ENCODE measurements at regions not wholly inside any gene's neighbourhood (a gene's known extent, or its start where the extent isn't known, plus 50 kb on each side); places are given as distances from the start of the nearest gene placed in this dataset.

- no peak for TF ChIP-seq EP300 (IDR thresholded peaks at IDR 0.05)
- 39 to 43% methylated on average over 2 of the region's 2 CpGs for WGBS, 2 donors (ENCODE audit: low coverage in 1 of 2)
Measured at GRCh38 chr2:16015903-16016265, 75.5 kb downstream of the MYCN start.

GRCh38 chr2:16015210-16015902, 75.0 kb downstream of the MYCN start:
- TF ChIP-seq POLR2AphosphoS5 (IDR thresholded peaks at IDR 0.05): no peak
- TF ChIP-seq POLR2A (IDR thresholded peaks at IDR 0.05): no peak
- no peak for TF ChIP-seq CTCF (IDR thresholded peaks at IDR 0.05)
- no peak for TF ChIP-seq EP300 (IDR thresholded peaks at IDR 0.05)
- Histone ChIP-seq H3K27ac (no peak overlapping the region), H3K9me3 (no peaks in the 10 kb centered on the region), H3K27me3 (peaks cover 74% of the 10 kb centered on the region), H3K4me1 (peaks cover 0 to 15% (median 2%) of the 10 kb centered on the region in 3 donors), H3K36me3 (no peaks in the 10 kb centered on the region), H3K4me3 (no peak overlapping the region)
- WGBS, 2 donors (ENCODE audit: low coverage in 1 of 2): 42 to 46% methylated on average over 4 to 7 of the region's 15 CpGs
- ATAC-seq: no peak

More at GRCh38 chr2:16015903-16016265, 75.5 kb downstream of the MYCN start:
- H3K27ac ChIP-seq: no peak overlapping the region
- H3K9me3 ChIP-seq: no peaks in the 10 kb centered on the region
- H3K4me3 ChIP-seq: no peak overlapping the region
- peaks cover 0 to 15% (median 2%) of the 10 kb centered on the region in 3 donors for H3K4me1 ChIP-seq
- no peaks in the 10 kb centered on the region for H3K36me3 ChIP-seq
- peaks cover 74% of the 10 kb centered on the region for H3K27me3 ChIP-seq
- ATAC-seq: no peak

- 80 to 92% methylated on average over 2 to 3 of the region's 3 CpGs for WGBS, 2 donors (ENCODE audit: low coverage in 1 of 2)
- ATAC-seq: no peak
Measured at GRCh38 chr2:16014802-16015201, 74.5 kb downstream of the MYCN start.

GRCh38 chr2:16014041-16014787, 73.9 kb downstream of the MYCN start:
- ATAC-seq: no peak
- Histone ChIP-seq H3K36me3 (no peaks in the 10 kb centered on the region), H3K4me1 (peaks cover 0 to 15% (median 2%) of the 10 kb centered on the region in 3 donors), H3K4me3 (no peak overlapping the region), H3K27me3 (peaks cover 82% of the 10 kb centered on the region), H3K9me3 (no peaks in the 10 kb centered on the region), H3K27ac (no peak overlapping the region)
- 3 to 27% methylated on average over 6 to 20 of the region's 32 CpGs for WGBS, 2 donors (ENCODE audit: low coverage in 1 of 2)
- no peak for TF ChIP-seq CTCF (IDR thresholded peaks at IDR 0.05)
- no peak for TF ChIP-seq POLR2AphosphoS5 (IDR thresholded peaks at IDR 0.05)
- TF ChIP-seq EP300 (IDR thresholded peaks at IDR 0.05): no peak

More at GRCh38 chr2:16014802-16015201, 74.5 kb downstream of the MYCN start:
- H3K36me3 ChIP-seq: no peaks in the 10 kb centered on the region
- H3K27me3 ChIP-seq: peaks cover 78% of the 10 kb centered on the region
- H3K9me3 ChIP-seq: no peaks in the 10 kb centered on the region
- TF ChIP-seq POLR2AphosphoS5 (IDR thresholded peaks at IDR 0.05) (no peak), CTCF (IDR thresholded peaks at IDR 0.05) (no peak), EP300 (IDR thresholded peaks at IDR 0.05) (no peak), POLR2A (IDR thresholded peaks at IDR 0.05) (no peak)
- H3K4me3 ChIP-seq: no peak overlapping the region
- H3K27ac ChIP-seq: no peak overlapping the region
- H3K4me1 ChIP-seq: peaks cover 0 to 15% (median 2%) of the 10 kb centered on the region in 3 donors

- Histone ChIP-seq H3K36me3 (no peaks in the 10 kb centered on the region), H3K4me1 (peaks cover 0 to 15% (median 2%) of the 10 kb centered on the region in 3 donors), H3K27me3 (peaks cover 83% of the 10 kb centered on the region), H3K9me3 (no peaks in the 10 kb centered on the region), H3K4me3 (no peak overlapping the region), H3K27ac (no peak overlapping the region)
- TF ChIP-seq POLR2A (IDR thresholded peaks at IDR 0.05) (no peak), POLR2AphosphoS5 (IDR thresholded peaks at IDR 0.05) (no peak), CTCF (IDR thresholded peaks at IDR 0.05) (no peak), EP300 (IDR thresholded peaks at IDR 0.05) (no peak)
- no peak for ATAC-seq
- WGBS, 2 donors (ENCODE audit: low coverage in 1 of 2): 9 to 40% methylated on average over 1 to 16 of the region's 20 CpGs
Measured at GRCh38 chr2:16013359-16013911, 73.1 kb downstream of the MYCN start.

Measured in gastroesophageal sphincter (tissue), 4 donors.